DOHH2 (cell line): ENCODE measurements at regions not wholly inside any gene's neighbourhood (a gene's known extent, or its start where the extent isn't known, plus 50 kb on each side); places are given as distances from the start of the nearest gene placed in this dataset.

Source experiments
- CTCF ChIP-seq: fragments of 200-600 bp; sonication (generic); IDR thresholded peaks from one replicate; pipeline ENCODE4 v1.5.1; 2014; ENCODE audit warnings: antibody characterized with exemption, mild to moderate bottlenecking, low read depth, low read length; ENCODE audit not compliant: poor library complexity, severe bottlenecking
- EZH2phosphoT487 ChIP-seq: fragments of 200-600 bp; sonication (generic); IDR thresholded peaks from 2 replicates; pipeline ENCODE4 v1.6.1; 2017; ENCODE audit warnings: borderline replicate concordance, mild to moderate bottlenecking, antibody characterized with exemption, low read length, moderate library complexity, mixed read lengths

DNA sequence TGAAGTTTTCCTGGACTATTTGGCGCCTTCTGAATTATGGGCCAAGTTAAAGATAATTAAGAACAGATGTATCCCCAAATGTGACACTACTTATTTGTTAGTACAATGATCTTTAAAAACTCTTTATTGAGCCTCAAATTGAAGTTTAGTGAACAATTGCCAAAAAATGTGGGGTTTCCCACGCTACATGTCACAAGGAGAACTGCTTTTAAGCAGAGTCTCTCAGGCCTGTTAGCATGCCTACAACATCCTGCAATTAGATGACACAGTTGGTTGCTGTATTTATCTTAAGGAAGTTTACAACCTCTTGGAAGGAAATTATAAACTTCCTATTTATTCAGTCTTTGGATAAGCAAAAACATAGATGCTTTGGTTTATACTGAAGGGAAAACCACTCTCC is 733.0 kb downstream of the TNS3 start:
- no peak for TF ChIP-seq CTCF
- TF ChIP-seq EZH2phosphoT487, result no peak
